ENCODE measurements at regions not wholly inside any gene's neighbourhood (a gene's known extent, or its start where the extent isn't known, plus 50 kb on each side); places are given as distances from the start of the nearest gene placed in this dataset.
A peak's percentile ranks its signal among the peaks of the same experiment; 100 is the strongest.

DNA sequence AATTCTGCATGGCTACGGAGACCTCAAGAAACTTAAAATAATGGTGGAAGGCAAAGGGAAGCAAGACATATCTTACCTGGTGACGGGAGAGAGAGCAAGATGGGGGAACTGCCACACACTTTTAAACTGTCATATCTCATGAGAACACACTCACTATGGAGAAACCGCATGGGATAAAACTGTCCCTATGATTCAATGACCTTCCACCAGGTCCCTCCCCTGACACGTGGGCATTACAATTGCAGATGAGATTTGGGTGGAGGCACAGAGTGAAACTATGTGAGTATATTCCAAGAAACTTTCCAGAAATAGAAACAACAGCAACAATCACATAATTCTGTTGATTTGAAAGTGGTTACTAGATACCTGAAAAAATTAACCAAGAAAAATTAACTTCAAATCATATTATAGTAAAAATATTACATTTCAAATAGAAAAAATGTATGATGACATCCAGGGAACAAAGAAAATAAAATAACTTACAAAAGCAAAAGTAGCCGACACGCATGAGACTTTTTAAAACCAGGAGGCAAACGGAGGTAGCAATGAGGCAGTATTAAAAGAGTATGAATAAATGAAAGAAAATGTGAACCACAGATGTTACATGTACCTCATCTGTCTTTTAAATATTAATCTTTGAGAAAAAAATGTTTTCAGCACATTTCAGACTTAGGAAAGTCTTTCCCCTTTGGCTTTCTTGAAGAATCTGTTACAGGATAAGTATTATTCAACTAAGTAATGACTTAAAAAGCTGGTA, 879.5 kb downstream of the TECRL start:
- in situ Hi-C loops (cut with HindIII; ENCODE audit: low pct_unique_long_range_greater_than_20kb, low sequenced_read_pairs) (no loop called here), intact Hi-C loops (cut with micrococcal nuclease; ENCODE audit: unreplicated experiment) (loop anchor here (5.0 kb wide), 1 partner anchor 1008 kb away; no protein-coding TSS in a partner anchor)
- ATAC-seq (no peak), DNase-seq (ENCODE audit: low read depth, low spot score) (no peak)
- ChIA-PET POLR2A (no interaction called here), CTCF (no interaction called here)
- no peak for TF ChIP-seq TCF7L2 (IDR thresholded peaks at IDR 0.05; ENCODE audit: low read depth, low read length)
- TF ChIP-seq, protein P1, sequence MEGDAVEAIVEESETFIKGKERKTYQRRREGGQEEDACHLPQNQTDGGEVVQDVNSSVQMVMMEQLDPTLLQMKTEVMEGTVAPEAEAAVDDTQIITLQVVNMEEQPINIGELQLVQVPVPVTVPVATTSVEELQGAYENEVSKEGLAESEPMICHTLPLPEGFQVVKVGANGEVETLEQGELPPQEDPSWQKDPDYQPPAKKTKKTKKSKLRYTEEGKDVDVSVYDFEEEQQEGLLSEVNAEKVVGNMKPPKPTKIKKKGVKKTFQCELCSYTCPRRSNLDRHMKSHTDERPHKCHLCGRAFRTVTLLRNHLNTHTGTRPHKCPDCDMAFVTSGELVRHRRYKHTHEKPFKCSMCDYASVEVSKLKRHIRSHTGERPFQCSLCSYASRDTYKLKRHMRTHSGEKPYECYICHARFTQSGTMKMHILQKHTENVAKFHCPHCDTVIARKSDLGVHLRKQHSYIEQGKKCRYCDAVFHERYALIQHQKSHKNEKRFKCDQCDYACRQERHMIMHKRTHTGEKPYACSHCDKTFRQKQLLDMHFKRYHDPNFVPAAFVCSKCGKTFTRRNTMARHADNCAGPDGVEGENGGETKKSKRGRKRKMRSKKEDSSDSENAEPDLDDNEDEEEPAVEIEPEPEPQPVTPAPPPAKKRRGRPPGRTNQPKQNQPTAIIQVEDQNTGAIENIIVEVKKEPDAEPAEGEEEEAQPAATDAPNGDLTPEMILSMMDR (IDR thresholded peaks at IDR 0.05): no peak
- TF ChIP-seq, protein P2, sequence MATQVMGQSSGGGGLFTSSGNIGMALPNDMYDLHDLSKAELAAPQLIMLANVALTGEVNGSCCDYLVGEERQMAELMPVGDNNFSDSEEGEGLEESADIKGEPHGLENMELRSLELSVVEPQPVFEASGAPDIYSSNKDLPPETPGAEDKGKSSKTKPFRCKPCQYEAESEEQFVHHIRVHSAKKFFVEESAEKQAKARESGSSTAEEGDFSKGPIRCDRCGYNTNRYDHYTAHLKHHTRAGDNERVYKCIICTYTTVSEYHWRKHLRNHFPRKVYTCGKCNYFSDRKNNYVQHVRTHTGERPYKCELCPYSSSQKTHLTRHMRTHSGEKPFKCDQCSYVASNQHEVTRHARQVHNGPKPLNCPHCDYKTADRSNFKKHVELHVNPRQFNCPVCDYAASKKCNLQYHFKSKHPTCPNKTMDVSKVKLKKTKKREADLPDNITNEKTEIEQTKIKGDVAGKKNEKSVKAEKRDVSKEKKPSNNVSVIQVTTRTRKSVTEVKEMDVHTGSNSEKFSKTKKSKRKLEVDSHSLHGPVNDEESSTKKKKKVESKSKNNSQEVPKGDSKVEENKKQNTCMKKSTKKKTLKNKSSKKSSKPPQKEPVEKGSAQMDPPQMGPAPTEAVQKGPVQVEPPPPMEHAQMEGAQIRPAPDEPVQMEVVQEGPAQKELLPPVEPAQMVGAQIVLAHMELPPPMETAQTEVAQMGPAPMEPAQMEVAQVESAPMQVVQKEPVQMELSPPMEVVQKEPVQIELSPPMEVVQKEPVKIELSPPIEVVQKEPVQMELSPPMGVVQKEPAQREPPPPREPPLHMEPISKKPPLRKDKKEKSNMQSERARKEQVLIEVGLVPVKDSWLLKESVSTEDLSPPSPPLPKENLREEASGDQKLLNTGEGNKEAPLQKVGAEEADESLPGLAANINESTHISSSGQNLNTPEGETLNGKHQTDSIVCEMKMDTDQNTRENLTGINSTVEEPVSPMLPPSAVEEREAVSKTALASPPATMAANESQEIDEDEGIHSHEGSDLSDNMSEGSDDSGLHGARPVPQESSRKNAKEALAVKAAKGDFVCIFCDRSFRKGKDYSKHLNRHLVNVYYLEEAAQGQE (IDR thresholded peaks at IDR 0.05; ENCODE audit: insufficient read depth in 1 of 2, low read depth in 2 of 2, low read length in 1 of 2): no peak
- no peak for TF ChIP-seq POLR2AphosphoS5 (IDR thresholded peaks at IDR 0.05; ENCODE audit: low read depth, low read length)
- no peak for TF ChIP-seq SIN3A (IDR thresholded peaks at IDR 0.05; ENCODE audit: borderline replicate concordance, insufficient read depth, low read depth, low read length)
- Histone ChIP-seq H3K9me3 (ENCODE audit: control insufficient read depth, insufficient read depth, low read depth, low read length) (no peaks in the 10 kb centered on the region), H3K27ac (ENCODE audit: low read length) (no peak overlapping the region), H3K27me3 (ENCODE audit: control insufficient read depth, insufficient read depth, low read length) (no peaks in the 10 kb centered on the region), H3K36me3 (ENCODE audit: control insufficient read depth, insufficient read depth, low read length) (no peaks in the 10 kb centered on the region), H3K4me3 (ENCODE audit: low read depth in 2 of 2, low read length in 2 of 2) (no peak overlapping the region), H3K4me1 (ENCODE audit: control insufficient read depth, insufficient read depth, low read length) (no peaks in the 10 kb centered on the region)
- no TSS peak for BruUV-seq (replicated peaks)

- Histone ChIP-seq H3K36me3 (ENCODE audit: control insufficient read depth, insufficient read depth, low read length) (no peaks in the 10 kb centered on the region), H3K4me3 (ENCODE audit: low read depth in 2 of 2, low read length in 2 of 2) (no peak overlapping the region), H3K4me1 (ENCODE audit: control insufficient read depth, insufficient read depth, low read length) (no peaks in the 10 kb centered on the region), H3K27ac (ENCODE audit: low read length) (no peak overlapping the region), H3K27me3 (ENCODE audit: control insufficient read depth, insufficient read depth, low read length) (no peaks in the 10 kb centered on the region), H3K9me3 (ENCODE audit: control insufficient read depth, insufficient read depth, low read depth, low read length) (no peaks in the 10 kb centered on the region)
- BruUV-seq (replicated peaks): no TSS peak
- DNase-seq (ENCODE audit: low read depth, low spot score) (no peak), ATAC-seq (no peak)
- in situ Hi-C loops (cut with HindIII; ENCODE audit: low pct_unique_long_range_greater_than_20kb, low sequenced_read_pairs): no loop called here
- ChIA-PET CTCF (no interaction called here), POLR2A (no interaction called here)
- TF ChIP-seq, protein P1 (IDR thresholded peaks at IDR 0.05): peak; percentile 24; the same call in 1 of the 2 replicates
- no peak for TF ChIP-seq SIN3A (IDR thresholded peaks at IDR 0.05; ENCODE audit: borderline replicate concordance, insufficient read depth, low read depth, low read length)
- intact Hi-C loops (cut with micrococcal nuclease; ENCODE audit: unreplicated experiment): loop anchor here (5.0 kb wide), 1 partner anchor 1009 kb away; no protein-coding TSS in a partner anchor
Measured at GRCh38 chr4:63528256-63528991, 880.8 kb downstream of the TECRL start.

Measured in Panc1 (cell line).